ENCODE measurements at regions not wholly inside any gene's neighbourhood (a gene's known extent, or its start where the extent isn't known, plus 50 kb on each side); places are given as distances from the start of the nearest gene placed in this dataset.

GRCh38 chr1:164137273-164137925 lies 421.6 kb upstream of the PBX1 start:
- no peak for TF ChIP-seq ZNF785 (CRISPR knock-in tag; IDR thresholded peaks at IDR 0.05)
- TF ChIP-seq POLR2AphosphoS5 (IDR thresholded peaks at IDR 0.05; ENCODE audit: control insufficient read depth, insufficient read depth, low read depth, low read length): no peak
- no peak for TF ChIP-seq MAX (CRISPR knock-in tag; IDR thresholded peaks at IDR 0.05)
- TF ChIP-seq CTCF (IDR thresholded peaks at IDR 0.05 in 2 of 3, conservative IDR thresholded peaks at IDR 0.05 in 1 of 3; ENCODE audit: insufficient read depth in 2 of 3, low read depth in 1 of 3, low read length in 3 of 3): no peak

All from K562 (cell line).